ENCODE measurements at regions not wholly inside any gene's neighbourhood (a gene's known extent, or its start where the extent isn't known, plus 50 kb on each side); places are given as distances from the start of the nearest gene placed in this dataset.

GRCh38 chr20:48360342-48360975 is 467.3 kb downstream of the PREX1 start:
- TF ChIP-seq POLR2AphosphoS5 (IDR thresholded peaks at IDR 0.05; ENCODE audit: low read depth, low read length), result no peak
- no peak for TF ChIP-seq TAF1 (IDR thresholded peaks at IDR 0.05; ENCODE audit: borderline replicate concordance, low read depth, low read length)
